HepG2 (cell line): ENCODE measurements at regions not wholly inside any gene's neighbourhood (a gene's known extent, or its start where the extent isn't known, plus 50 kb on each side); places are given as distances from the start of the nearest gene placed in this dataset.

Experiments used
- CREB1 ChIP-seq, 2 experiments: fragments of 450-650 bp in 1 of 2; IDR thresholded peaks; 2 replicates each; pipeline ENCODE4 v1.6.1; 2016 to 2017; ENCODE audit warnings: control low read depth in 1 of 2, mild to moderate bottlenecking in 1 of 2, missing compliant biosample characterization in 1 of 2, missing genetic modification characterization in 1 of 2
- CTCF ChIP-seq: sonication (generic); formaldehyde crosslinking; IDR thresholded peaks from 2 replicates; pipeline ENCODE4 v1.5.0; 2020; ENCODE audit warnings: mild to moderate bottlenecking, missing genetic modification reagents, moderate library complexity
- HNRNPL ChIP-seq: fragments of 200-400 bp; formaldehyde crosslinking; IDR thresholded peaks from 2 replicates; pipeline ENCODE4 v1.6.1; 2017; ENCODE audit warnings: mild to moderate bottlenecking, low read depth, low read length
- JUNB ChIP-seq: sonication (generic); formaldehyde crosslinking; IDR thresholded peaks from 2 replicates; pipeline ENCODE4 v1.8.0; 2022; ENCODE audit warnings: missing genetic modification reagents, mild to moderate bottlenecking, borderline replicate concordance
- SRSF1 ChIP-seq: fragments of 200-400 bp; formaldehyde crosslinking; optimal IDR thresholded peaks from 2 replicates; pipeline ENCODE3; 2017; ENCODE audit warnings: mild to moderate bottlenecking, low read depth, low read length, moderate library complexity
- ZNF296 ChIP-seq: sonication (generic); formaldehyde crosslinking; conservative IDR thresholded peaks from 2 replicates; pipeline ENCODE4 v1.5.0; 2020; ENCODE audit warnings: mild to moderate bottlenecking, missing genetic modification reagents
- ZNF747 ChIP-seq: sonication (generic); formaldehyde crosslinking; IDR thresholded peaks from 2 replicates; pipeline ENCODE4 v1.8.1; 2023; ENCODE audit warnings: missing genetic modification reagents, mild to moderate bottlenecking, borderline replicate concordance
- ZSCAN20 ChIP-seq: sonication (generic); formaldehyde crosslinking; IDR thresholded peaks from 2 replicates; pipeline ENCODE4 v1.4.0; 2020; ENCODE audit warnings: missing genetic modification reagents, mild to moderate bottlenecking, borderline replicate concordance
- ZSCAN9 ChIP-seq: IDR thresholded peaks from 2 replicates; pipeline ENCODE4 v1.6.1; 2016; ENCODE audit warnings: borderline replicate concordance

- TF ChIP-seq ZNF747 (no peak), ZNF296 (CRISPR knock-in tag) (no peak), SRSF1 (no peak), ZSCAN9 (CRISPR knock-in tag) (no peak), HNRNPL (no peak), JUNB (CRISPR knock-in tag) (no peak), ZSCAN20 (CRISPR knock-in tag) (no peak), CTCF (CRISPR knock-in tag) (no peak), CREB1 (IDR thresholded peaks at IDR 0.05) (no peak), CREB1 (CRISPR knock-in tag; IDR thresholded peaks at IDR 0.05) (no peak)
These were observed 311.0 kb downstream of the ZEB2 start for GRCh38 chr2:144208924-144209323.
